PC-9 (cell line): ENCODE measurements at regions not wholly inside any gene's neighbourhood (a gene's known extent, or its start where the extent isn't known, plus 50 kb on each side); places are given as distances from the start of the nearest gene placed in this dataset.

Experiments used
- BruUV-seq: library from RNA; stranded (reverse); fragments of 400-500 nt; replicated peaks from 2 replicates; lab custom pipeline; 2021; lab: Mats Ljungman, UMichigan
- CTCF ChIA-PET: fragments of 300-600 bp; sonication (Branson Sonifier 250); formaldehyde crosslinking; loops from one replicate; lab custom pipeline; 2022; ENCODE audit warnings: antibody characterized with exemption; lab: Charles Lee
- POLR2A ChIA-PET: fragments of 300-600 bp; sonication (Branson Sonifier 250); formaldehyde crosslinking; loops from one replicate; lab custom pipeline; 2022; ENCODE audit warnings: antibody characterized with exemption; ENCODE audit not compliant: unreplicated experiment; lab: Charles Lee
- DNase-seq, 2 experiments: peaks; one replicate each; pipeline versions ENCODE4 v3.0.0 to v3.0.0-alpha.2; 2015 to 2022; ENCODE audit warnings: mixed read lengths in 1 of 2
- H2AFZ ChIP-seq: fragments of 200-600 bp; sonication (generic); 2 replicates; pipeline ENCODE4 v1.8.1; 2017; ENCODE audit warnings: antibody characterized with exemption
- H3F3A ChIP-seq: fragments of 200-600 bp; sonication (generic); 2 replicates; pipeline ENCODE4 v1.8.1; 2017; ENCODE audit warnings: antibody characterized with exemption, mild to moderate bottlenecking, low read depth; ENCODE audit not compliant: insufficient read depth
- H3K27ac ChIP-seq: fragments of 200-600 bp; sonication (generic); 2 replicates; pipeline ENCODE4 v1.6.1; 2016; ENCODE audit warnings: mixed run types
- H3K27me3 ChIP-seq: fragments of 200-600 bp; sonication (generic); 2 replicates; pipeline ENCODE4 v1.6.1; 2016; ENCODE audit warnings: low read depth, mixed run types; ENCODE audit not compliant: insufficient read depth
- H3K36me3 ChIP-seq: fragments of 200-600 bp; sonication (generic); 2 replicates; pipeline ENCODE4 v1.6.1; 2016; ENCODE audit warnings: low read depth, mixed run types
- H3K4me1 ChIP-seq: fragments of 200-600 bp; sonication (generic); replicated peaks from 2 replicates; pipeline ENCODE4 v1.6.1; 2016; ENCODE audit warnings: mixed run types; ENCODE audit not compliant: insufficient read depth
- H3K4me2 ChIP-seq: fragments of 200-600 bp; sonication (generic); 2 replicates; pipeline ENCODE4 v1.6.1; 2017; ENCODE audit warnings: mixed run types
- H3K4me3 ChIP-seq: fragments of 200-600 bp; sonication (generic); 2 replicates; pipeline ENCODE4 v1.6.1; 2016; ENCODE audit warnings: mixed run types
- H3K79me2 ChIP-seq: fragments of 200-600 bp; sonication (generic); 2 replicates; pipeline ENCODE4 v1.6.1; 2017; ENCODE audit warnings: low read depth, mixed run types
- H3K9me2 ChIP-seq: fragments of 200-600 bp; sonication (generic); 2 replicates; pipeline ENCODE4 v1.8.1; 2017; ENCODE audit warnings: mild to moderate bottlenecking; ENCODE audit not compliant: insufficient read depth
- H3K9me3 ChIP-seq: fragments of 200-600 bp; sonication (generic); 2 replicates; pipeline ENCODE4 v1.8.1; 2016; ENCODE audit warnings: low read depth; ENCODE audit not compliant: insufficient read depth
- H4K20me1 ChIP-seq: fragments of 200-600 bp; sonication (generic); 2 replicates; pipeline ENCODE4 v1.8.1; 2017; ENCODE audit not compliant: insufficient read depth
- EZH2 ChIP-seq: fragments of 200-600 bp; sonication (generic); IDR thresholded peaks from 2 replicates; pipeline ENCODE4 v1.8.0; 2017; ENCODE audit warnings: antibody characterized with exemption, low read depth
- intact Hi-C: fragments of 100-400 bp; cut with micrococcal nuclease; formaldehyde crosslinking; loops from one replicate; pipeline ENCODE4 v1.10.0; 2022; ENCODE audit not compliant: unreplicated experiment
- TF ChIP-seq, protein P1 (sequence below): fragments of 200-600 bp; sonication (generic); conservative IDR thresholded peaks from 2 replicates; pipeline ENCODE4 v1.6.1; 2017; ENCODE audit warnings: mixed run types, antibody characterized with exemption, mild to moderate bottlenecking, moderate library complexity

DNA sequence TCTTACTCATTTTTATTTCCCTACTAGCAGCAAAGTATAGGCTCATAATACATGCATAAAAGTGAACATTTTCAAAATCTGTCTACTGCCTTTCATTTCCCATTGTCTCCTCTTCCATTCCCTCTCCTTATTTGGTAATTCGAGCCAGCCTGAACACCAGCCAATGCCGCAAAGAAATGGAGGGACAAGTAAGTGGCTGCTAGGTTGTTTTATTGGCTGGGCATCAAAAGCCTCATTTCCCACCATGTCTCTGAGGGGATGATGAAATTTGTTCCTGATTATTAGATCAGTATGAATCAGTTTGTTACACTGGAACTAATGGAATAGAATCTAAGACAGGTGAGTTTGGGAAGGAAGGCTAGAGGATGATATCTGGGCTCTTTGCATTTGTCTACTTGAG, 143.5 kb downstream of the KCNA5 start:
- ChIA-PET POLR2A (no interaction called here), CTCF (no interaction called here)
- H4K20me1 ChIP-seq: no peaks in the 10 kb centered on the region
- TF ChIP-seq EZH2: no peak
- TF ChIP-seq, protein P1, sequence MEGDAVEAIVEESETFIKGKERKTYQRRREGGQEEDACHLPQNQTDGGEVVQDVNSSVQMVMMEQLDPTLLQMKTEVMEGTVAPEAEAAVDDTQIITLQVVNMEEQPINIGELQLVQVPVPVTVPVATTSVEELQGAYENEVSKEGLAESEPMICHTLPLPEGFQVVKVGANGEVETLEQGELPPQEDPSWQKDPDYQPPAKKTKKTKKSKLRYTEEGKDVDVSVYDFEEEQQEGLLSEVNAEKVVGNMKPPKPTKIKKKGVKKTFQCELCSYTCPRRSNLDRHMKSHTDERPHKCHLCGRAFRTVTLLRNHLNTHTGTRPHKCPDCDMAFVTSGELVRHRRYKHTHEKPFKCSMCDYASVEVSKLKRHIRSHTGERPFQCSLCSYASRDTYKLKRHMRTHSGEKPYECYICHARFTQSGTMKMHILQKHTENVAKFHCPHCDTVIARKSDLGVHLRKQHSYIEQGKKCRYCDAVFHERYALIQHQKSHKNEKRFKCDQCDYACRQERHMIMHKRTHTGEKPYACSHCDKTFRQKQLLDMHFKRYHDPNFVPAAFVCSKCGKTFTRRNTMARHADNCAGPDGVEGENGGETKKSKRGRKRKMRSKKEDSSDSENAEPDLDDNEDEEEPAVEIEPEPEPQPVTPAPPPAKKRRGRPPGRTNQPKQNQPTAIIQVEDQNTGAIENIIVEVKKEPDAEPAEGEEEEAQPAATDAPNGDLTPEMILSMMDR: no peak
- no peaks in the 10 kb centered on the region for H3F3A ChIP-seq
- H2AFZ ChIP-seq: no peak overlapping the region
- H3K36me3 ChIP-seq: no peaks in the 10 kb centered on the region
- H3K9me2 ChIP-seq: no peaks in the 10 kb centered on the region
- no peaks in the 10 kb centered on the region for H3K9me3 ChIP-seq
- H3K4me2 ChIP-seq: no peak overlapping the region
- intact Hi-C loops: no loop called here
- no peak overlapping the region for H3K27ac ChIP-seq
- H3K4me1 ChIP-seq: no peaks in the 10 kb centered on the region
- H3K27me3 ChIP-seq: no peaks in the 10 kb centered on the region
- DNase-seq: no peak
- no TSS peak for BruUV-seq
- H3K79me2 ChIP-seq: no peaks in the 10 kb centered on the region
- H3K4me3 ChIP-seq: no peak overlapping the region

DNA sequence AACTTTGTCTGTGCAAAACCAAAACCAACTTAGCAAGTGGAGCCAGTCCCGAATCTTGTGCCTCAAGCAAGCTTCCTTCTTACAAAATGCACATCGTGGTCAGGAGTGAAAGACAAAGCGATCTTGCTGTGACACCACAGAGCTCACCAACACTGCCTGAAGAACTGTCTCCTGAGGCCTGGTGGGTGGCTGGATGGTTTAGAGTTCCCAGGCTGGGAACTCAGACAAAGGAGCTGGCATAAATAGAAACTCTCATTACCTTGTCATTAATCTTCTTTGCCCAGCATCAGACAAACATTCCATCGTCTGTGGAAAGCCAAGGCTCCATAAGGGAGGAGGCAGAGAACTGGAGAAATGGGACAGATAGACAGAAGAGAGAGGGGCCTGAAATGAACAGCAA, 144.8 kb downstream of the KCNA5 start:
- intact Hi-C loops: no loop called here
- BruUV-seq: no TSS peak
- no peaks in the 10 kb centered on the region for H3K9me3 ChIP-seq
- no peaks in the 10 kb centered on the region for H3K9me2 ChIP-seq
- H3K4me2 ChIP-seq: no peak overlapping the region
- TF ChIP-seq, protein P1: no peak
- TF ChIP-seq EZH2: no peak
- H3K36me3 ChIP-seq: no peaks in the 10 kb centered on the region
- no peaks in the 10 kb centered on the region for H3K27me3 ChIP-seq
- no peak overlapping the region for H3K27ac ChIP-seq
- H2AFZ ChIP-seq: no peak overlapping the region
- no peaks in the 10 kb centered on the region for H3F3A ChIP-seq
- H3K4me3 ChIP-seq: no peak overlapping the region
- DNase-seq: no peak
- H4K20me1 ChIP-seq: no peaks in the 10 kb centered on the region
- ChIA-PET POLR2A (no interaction called here), CTCF (no interaction called here)
- no peaks in the 10 kb centered on the region for H3K4me1 ChIP-seq
- no peaks in the 10 kb centered on the region for H3K79me2 ChIP-seq

DNA sequence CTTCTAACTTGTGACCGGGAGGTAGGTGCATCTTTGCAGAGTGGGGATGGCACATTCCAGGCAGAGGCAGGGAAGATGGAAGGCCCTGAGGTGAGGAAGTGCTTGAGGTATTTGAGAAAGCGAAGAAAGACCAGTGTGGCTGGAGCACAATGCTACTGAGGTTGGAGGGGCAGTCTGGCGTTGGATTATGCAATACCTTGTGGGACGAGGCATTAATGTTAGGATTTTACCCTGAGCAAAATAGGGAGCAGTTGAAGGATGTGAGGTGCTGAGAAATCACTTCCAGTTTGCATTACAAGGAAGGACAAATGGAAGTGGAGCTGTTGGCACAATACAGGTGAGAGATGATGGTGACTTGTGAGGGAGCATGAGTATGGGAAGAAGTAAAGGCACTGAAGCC, 145.5 kb downstream of the KCNA5 start:
- no peaks in the 10 kb centered on the region for H3F3A ChIP-seq
- H3K27ac ChIP-seq: no peak overlapping the region
- TF ChIP-seq, protein P1: no peak
- TF ChIP-seq EZH2: no peak
- ChIA-PET POLR2A (no interaction called here), CTCF (no interaction called here)
- no peak for DNase-seq
- BruUV-seq: no TSS peak
- no peaks in the 10 kb centered on the region for H3K9me3 ChIP-seq
- H3K4me3 ChIP-seq: no peak overlapping the region
- intact Hi-C loops: no loop called here
- H4K20me1 ChIP-seq: no peaks in the 10 kb centered on the region
- H3K4me2 ChIP-seq: no peak overlapping the region
- H3K36me3 ChIP-seq: no peaks in the 10 kb centered on the region
- H3K9me2 ChIP-seq: no peaks in the 10 kb centered on the region
- no peaks in the 10 kb centered on the region for H3K4me1 ChIP-seq
- H3K79me2 ChIP-seq: no peaks in the 10 kb centered on the region
- H3K27me3 ChIP-seq: no peaks in the 10 kb centered on the region
- H2AFZ ChIP-seq: no peak overlapping the region
